A172 (cell line): ENCODE measurements at regions not wholly inside any gene's neighbourhood (a gene's known extent, or its start where the extent isn't known, plus 50 kb on each side); places are given as distances from the start of the nearest gene placed in this dataset.
A peak's percentile ranks its signal among the peaks of the same experiment; 100 is the strongest.
"Not testable (repeated sequence)": the region's sequence is repeated elsewhere in the genome, so short reads cannot be mapped to it uniquely, and the experiment has no call there.

ENCODE experiments used
- DNase-seq: peaks from one replicate; pipeline ENCODE4 v3.0.0-alpha.2; 2015; ENCODE audit warnings: low spot score

DNA sequence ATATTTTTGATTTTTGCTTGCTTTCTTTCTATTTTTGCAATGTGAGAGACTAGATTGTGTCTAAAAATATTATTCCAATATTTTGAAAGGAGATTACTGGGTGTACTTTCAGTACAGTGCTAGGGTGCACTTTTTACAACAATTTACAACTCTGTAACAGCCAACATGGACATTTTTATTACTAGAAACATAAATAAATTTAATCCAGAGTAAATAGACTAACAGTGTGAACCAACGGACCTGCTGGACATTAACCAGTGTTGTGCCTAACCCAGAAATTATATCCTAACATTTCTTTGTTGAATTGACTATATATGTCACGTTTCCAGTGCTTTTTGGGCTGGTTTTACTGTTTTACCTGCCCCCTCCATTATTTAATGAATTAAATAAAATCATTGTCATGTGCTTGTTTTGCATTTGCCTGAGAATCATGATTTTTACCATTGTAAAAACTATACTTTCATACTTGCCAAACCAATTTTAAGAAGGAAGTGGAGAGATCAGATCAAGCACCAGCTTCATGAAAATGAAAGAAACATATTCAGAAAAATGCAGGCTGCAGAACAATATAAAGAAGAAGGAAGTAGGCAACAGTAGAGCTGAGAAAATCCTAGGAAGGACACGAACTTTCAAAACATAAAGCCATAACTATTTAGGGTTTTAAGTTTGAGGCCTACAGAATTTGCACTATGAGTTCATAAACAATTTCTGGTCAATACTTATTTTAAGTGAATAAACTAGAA is 400.8 kb upstream of the PIK3R1 start:
- DNase-seq = no peak

DNA sequence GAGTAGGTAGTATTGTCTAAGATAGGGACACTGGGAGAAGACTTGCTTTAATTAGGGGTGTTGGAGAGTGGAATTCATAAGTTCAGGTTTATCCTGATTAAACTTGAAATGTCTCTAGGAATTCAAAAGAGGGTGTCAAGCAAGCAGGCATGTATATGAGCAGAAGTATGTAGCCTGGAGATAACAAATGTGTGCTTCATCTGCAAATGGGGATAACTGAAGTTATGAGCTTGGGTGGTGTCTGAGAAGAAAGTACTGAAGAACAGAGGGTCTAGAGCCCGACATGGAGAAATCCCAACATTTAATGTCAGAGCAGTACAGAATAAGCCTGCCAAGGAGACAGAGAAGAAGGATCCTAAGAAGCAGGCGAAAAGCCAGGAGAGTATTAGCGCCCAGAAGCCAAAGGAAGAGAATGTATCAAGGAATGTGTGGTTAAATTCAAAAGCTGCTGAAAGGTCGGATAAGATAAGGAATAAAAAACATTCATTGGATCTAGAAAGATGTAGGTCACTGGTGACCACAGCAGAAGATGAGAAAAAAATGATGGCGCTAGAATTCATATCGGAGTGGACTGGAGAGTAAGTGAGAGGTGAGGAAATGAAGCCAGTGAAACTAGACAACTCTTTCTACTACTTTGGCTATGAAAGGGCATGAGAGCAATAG is 401.5 kb upstream of the PIK3R1 start:
- DNase-seq = no peak

DNA sequence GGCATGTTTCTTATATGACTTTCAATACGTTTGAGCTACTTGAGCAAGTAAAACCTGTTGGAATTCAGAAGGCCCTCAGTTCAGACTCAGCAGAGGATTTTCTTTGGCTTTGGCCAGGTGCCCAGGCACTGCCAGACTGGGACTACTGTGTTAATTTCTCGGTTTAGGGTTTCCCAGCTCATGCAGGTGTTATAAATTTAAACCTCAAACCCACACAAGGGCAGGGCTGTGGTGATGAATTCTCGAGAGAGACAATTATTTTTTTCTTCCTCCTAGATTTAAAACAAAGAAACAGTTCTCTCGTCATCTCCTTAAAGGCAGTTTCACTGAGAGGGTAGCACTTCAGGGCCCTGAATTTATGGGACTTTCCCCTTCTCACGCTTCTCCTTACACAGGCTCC is 406.0 kb upstream of the PIK3R1 start:
- no peak for DNase-seq

DNA sequence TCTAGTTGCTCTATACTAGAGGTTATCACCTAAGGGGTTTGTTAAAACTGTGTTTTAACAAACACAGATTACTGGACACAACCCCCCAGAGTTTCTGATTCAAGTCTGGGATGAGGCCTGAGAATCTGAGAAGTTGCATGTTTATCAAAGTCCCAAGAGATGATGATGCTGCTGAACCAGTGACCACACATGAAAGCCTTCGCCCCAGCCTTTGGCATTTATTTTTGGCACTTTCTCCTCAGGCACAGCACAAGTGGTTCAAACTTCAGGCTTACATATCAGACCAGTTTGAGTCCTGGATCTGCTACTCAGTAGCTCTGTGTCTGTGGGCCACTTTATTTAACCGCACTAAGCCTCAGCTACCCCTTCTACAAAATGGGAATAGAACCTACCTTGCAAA is 407.2 kb upstream of the PIK3R1 start:
- DNase-seq = no peak

DNA sequence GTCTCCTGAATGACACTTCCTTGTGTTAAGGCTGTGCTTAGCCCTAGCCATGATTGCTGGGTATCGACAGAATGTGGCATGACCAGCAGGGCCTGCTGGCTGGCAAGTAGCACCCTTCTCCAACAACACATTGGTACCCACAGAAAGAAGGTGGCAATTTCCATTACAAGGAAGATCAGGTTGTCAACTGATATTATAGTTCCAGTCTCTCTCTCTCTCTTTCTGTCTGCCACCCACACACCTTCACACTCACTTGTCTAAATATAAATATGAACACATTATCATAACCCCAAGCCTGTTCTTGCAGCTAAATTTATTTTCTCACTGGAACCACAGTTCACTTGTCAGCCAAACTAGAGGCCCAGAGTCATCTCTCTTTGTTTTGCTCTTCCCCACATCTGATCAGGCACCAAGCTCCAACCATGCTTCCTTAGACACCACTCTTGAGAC is 408.1 kb upstream of the PIK3R1 start:
- DNase-seq = no peak

DNA sequence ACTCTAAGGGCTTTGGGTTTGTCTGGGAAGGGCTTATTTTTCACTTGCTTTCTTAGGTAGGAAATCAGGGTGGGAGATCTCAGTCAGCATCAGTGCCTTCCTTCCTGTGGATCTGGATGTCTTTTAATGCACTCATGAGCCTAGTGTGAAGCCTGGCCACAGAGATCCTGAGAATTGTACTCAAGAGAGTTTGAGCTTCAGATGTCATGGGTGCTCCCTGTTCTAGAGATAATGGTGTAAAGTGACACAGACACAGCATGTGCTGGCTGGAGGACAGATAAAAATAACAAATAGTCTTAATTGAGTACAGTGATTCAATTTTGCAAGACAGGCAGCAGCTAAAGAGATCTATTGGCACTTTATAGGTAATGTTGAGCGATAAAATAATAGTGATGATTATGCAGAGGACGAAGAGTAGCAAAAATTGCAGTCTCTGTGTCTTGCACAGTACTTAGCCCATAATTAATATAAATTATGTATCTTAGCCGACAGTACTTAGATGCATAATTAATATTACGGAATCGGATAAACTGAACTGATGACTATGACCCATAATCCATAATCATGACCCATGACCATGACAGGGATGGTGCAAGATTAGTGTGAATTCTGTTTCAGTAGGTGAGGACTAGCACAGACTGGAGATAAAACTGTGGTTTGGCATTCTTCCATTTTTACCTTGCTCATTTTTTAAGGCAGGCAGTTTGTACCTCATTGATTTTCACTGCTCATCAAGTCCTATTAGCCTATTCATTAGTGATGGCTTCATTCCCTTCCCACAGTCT is 408.7 kb upstream of the PIK3R1 start:
- no peak for DNase-seq

DNA sequence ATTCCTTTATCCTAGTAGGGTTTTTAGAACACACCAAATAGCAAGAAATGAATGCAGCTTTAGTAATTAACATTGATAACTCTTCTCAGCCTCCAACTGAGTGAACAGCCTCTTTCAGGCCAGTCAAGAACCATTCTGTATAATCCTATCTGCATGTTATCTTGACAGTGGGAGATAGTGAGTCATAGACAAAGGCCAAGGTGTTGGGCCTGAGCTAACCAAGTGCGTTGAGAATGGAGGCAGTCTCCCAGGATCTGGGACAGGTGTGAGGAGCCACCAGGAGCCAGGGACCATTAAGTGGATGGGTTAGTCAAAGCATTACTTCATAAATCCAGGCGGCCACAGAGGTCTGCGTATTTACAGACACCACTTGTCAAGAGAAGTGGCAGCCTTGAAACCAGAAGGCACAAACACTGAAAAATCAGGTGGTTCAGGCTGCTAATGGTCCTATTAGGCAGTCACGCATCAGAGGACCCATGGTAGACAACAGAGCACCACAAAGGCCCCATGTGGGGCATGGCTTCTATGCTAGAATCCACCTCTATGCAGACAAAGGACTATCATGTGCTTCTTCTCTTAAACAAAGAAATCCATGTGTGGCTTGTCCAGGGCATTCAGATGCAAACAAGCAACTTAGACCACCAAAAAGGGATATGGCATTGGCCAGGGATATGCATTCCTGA is 409.7 kb upstream of the PIK3R1 start:
- DNase-seq = no peak

DNA sequence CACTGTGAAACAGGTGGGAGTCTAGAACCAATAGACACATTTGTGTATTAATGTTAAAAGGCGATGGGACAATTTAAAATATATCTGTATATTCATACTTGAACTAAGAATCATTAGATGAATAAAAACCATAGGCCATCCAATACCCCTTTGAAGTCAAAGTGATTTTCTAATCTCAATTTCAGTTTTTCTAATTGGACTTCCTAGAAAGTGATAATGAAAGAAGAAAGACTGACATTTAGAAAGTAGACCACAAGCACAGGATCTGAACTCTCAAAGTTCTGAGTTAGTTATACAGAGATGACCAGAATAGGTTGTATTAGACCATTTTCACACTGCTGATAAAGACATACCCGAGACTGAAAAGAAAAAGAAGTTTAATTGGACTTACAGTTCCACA is 412.8 kb upstream of the PIK3R1 start:
- no peak for DNase-seq

DNA sequence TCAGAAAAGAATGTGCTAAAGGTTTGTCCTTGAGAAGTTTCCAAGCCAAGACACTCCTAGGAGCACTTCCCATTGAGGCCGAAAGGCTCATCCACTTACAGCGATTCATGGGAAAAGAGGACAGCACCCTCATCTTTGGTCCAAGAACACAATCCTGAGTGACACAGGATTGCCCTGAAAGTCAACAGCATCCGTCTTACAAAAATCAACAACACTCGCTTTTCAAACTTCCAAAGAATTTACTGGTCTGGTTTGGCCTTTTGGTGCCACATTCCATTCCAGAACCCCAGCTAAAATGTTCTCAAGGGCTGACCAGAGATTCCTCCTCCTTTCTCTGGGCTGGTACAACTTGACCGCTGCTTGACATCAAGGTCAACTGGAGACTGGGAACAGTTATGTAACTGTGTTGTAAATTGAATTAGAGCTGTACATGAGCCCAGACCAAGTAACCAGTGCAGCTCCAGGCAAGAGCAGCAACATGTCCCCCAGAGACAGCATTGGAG is 415.8 kb upstream of the PIK3R1 start:
- no peak for DNase-seq

DNA sequence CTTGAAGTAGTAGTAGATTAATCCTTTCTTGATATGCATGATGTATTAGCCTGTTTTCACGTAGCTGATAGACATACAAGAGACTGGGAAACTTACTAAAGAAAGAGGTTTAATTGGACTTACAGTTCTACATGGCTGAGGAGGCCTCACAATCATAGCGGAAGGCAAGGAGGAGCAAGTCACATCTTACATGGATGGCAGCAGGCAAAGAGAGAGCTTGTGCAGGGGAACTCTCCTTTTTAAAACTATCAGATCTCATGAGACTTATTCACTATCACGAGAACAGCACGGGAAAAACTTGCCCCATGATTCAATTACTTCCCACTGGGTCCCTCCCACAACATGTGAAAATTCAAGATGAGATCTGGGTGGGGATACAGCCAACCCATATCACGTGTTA is 417.1 kb upstream of the PIK3R1 start:
- not testable (repeated sequence) for DNase-seq

DNA sequence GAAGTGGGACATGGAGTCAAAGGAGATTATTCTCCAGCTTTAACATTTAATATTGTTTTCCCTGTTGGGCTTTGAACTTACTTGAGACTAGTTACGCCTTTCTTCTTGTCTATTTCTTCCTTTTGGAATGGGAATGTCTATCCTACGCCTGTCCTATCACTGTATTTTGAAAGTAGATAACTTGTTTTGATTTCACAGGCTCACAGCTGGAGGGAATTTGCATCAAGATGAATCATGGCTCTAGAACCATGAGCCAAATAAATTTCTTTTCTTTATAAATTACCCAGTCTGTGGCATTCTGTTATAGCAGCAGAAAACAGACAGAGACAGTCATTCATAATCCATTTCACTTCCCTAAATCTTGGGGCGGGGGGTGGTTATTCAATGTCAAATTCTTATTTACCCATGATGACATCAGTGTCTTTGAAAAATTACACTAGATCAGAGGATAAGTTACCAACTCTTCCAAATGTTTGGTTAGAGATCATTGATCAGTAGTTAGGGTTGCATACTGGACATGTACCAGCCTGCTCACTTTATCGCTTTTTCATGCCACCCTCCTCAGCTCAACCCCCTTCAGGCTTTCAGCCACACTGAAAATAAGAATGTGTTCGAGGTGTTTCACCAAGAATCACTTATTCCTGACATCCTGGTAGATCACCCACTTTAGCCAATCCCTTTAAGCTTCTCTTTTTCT is 419.6 kb upstream of the PIK3R1 start:
- no peak for DNase-seq

DNA sequence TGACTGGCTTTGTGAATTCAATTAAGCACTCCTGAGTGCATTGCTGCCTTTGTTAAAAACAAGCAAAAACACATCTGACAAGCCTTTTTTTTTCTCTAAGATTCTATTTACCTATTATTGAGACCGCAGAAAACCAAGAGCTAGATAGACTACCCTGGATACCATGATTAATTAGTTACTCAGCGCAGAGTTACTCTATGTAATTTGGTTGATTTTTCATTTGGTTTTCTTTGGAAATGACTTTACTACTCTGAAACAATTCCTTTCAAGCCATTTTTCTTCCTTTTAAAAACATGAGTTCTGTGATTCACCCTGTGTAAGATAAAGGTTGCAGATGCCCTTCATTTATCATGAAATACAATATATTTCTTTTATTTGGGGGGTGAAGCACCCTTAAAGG is 421.6 kb upstream of the PIK3R1 start:
- no peak for DNase-seq

DNA sequence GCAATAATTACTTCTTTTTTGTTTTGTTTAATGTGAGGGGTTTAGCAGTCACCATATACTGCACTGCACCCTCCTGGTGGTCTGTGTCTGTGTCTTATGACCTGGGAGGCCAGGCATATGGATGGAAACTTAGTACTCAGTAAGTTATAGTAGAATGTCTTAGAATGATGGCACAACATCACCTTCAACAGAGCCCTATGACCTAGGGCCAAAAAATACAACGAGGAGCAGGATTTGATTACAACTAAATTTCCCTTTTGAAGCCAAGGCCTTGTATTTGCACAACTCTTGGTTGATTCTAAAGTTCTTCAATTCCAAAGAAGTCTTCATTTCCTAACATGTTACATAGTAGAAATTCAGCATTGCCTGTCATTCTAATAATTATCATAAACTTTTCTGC is 422.1 kb upstream of the PIK3R1 start:
- no peak for DNase-seq

DNA sequence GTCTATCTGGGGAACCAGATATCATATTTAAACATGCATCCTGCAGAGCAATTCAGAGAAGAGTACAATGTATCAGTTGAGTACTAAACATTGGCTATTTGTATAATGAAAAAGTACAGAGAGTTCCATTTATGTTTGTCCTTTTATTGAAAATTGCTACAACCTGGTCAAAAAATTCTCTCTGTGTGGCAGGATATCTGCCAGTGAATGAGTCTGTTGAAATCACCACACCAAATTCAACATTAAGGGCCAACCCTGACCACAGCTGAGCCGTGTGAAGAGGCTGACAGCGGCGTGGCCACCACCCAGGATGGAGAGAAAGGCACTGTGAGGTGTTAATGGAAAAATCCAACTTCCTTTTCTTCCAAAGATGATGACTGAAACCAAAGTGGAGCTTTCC is 422.7 kb upstream of the PIK3R1 start:
- no peak for DNase-seq

DNA sequence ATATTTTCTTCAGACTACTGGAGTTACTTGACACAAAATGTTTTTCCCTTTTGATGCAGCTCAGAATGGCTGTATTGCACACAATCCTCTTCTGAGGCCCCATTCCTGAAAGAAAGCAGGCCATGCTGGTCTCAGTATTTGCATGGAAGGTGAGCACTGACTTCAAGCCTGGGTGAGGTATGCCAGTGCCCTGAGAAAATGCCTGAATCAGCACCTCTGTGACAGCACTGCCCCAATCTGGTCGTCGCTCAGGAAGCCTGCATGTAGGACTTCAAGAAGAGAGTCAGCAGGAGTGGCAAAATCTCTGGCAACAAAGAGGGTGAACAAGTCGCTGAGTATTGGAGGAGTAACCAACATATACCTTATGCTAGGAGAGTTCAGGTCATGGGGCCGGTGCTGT is 425.2 kb upstream of the PIK3R1 start:
- DNase-seq = no peak

DNA sequence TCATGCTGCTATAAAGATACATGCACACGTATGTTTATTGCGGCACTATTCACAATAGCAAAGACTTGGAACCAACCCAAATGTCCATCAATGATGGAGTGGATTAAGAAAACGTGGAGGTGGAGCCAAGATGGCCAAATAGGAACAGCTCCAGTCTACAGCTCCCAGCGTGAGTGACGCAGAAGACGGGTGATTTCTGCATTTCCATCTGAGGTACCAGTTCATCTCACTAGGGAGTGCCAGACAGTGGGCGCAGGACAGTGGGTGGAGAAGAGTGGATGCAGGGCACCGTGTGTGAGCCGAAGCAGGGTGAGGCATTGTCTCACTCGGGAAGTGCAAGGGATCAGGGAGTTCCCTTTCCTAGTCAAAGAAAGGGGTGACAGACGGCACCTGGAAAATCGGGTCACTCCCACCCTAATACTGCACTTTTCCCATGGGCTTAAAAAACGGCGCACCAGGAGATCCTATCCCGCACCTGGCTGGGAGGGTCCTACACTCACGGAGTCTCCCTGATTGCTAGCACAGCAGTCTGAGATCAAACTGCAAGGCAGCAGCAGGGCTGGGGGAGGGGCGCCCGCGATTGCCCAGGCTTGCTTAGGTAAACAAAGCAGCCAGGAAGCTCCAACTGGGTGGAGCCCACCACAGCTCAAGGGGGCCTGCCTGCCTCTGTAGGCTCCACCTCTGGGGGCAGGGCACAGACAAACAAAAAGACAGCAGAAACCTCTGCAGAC is 435.5 kb upstream of the PIK3R1 start:
- DNase-seq = not testable (repeated sequence)

DNA sequence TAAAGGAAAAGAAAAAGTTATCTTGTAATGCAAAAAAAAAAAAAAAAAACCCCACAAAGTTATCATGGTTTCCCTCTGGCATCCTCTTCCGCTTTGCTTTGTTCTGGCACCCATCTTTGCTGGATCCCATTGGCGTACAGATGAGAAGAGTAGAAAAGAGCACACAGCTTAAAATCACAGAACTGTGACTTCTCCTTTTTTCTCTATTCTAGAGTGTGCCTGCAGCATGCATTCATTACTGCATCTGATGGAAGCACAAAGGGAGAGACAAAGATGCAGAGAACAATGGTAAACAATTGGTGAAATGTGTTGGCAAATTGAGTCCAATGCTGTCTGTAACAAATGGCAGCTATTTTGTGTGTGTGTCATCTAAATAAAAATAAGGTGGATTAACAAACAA is 440.8 kb upstream of the PIK3R1 start:
- no peak for DNase-seq

DNA sequence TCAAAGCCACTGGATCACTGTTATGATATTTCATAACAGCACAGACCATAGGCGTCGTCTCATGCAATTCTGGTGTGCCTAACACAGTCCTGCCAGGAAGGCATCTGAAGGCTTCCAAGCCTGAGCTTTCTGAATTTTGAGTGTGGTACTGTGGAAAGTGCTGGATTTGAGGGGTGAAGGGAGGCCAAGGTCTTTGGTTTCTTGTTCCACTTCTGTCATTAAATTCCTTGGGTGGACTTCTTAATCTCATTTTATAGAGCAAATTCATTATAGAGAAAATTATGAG is 441.3 kb upstream of the PIK3R1 start:
- DNase-seq = no peak

DNA sequence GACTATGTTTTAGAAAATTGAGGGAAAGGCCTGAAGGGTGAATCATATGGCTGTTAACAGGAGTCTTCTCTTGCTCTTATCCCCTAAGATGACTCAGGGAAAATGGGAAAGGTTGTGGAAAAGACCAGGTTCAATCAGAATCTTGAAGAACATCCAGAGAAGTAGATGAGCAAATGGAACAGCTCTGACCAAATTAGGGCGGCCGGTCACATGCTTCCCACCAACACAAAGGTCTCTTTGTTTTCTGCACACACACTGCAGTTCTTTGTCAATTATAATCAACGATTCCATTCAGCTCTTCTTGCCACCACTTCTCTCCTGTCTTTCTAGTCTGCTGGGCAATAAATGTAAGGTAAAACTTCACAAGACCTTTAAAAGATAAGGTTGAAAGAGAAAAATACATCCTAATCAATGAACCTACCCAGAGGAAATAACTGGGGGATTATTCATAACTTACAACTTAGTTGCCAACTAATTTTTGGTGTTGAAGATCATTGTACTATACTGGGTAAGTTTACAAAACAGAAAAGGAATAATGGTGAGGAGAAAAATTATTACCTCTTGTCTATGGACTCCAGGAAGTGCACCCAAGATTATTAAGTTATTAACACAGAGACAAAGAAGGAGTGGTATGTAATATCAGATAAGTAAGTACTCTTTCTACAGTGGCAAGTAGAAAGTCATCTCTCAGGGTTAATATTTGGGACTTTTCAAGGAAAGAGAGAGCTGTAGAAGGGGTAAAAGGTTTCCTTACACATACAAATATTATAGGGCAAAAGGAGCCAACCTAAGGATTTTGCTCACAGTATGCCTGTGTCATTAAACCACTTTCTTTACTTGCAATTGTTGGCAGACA is 441.9 kb upstream of the PIK3R1 start:
- DNase-seq = peak; percentile 42

DNA sequence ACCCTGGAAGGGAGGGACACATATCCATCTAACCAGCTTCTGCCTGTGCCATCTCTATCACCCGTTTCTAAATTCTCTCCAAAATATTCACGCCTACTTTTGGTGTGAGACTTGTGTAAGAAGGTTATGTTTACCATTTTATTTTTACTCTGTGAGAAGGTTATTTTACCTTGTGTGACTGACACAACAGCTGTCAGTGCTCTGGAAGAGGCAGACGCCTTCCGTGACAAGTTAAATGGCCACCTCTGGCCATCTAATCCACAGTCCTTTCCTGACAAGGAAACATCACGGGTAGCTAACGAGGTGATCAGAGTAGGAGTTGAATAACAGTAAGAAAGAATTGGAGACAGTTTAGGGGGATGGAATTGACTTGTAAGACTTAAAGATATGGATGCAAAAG is 443.8 kb upstream of the PIK3R1 start:
- no peak for DNase-seq
